HG02973 (cell line): ENCODE measurements at regions not wholly inside any gene's neighbourhood (a gene's known extent, or its start where the extent isn't known, plus 50 kb on each side); places are given as distances from the start of the nearest gene placed in this dataset.

Experiments
- ATAC-seq: cut with Tn5 transposase; IDR thresholded peaks from one replicate; pipeline ENCODE4 v1.9.1; 2021; ENCODE audit warnings: moderate library complexity; ENCODE audit not compliant: unreplicated experiment

GRCh38 chr2:128548461-128548891 lies 229.8 kb upstream of the HS6ST1 start:
- no peak for ATAC-seq

- ATAC-seq: no peak
Measured at GRCh38 chr2:128549094-128549493, 230.4 kb upstream of the HS6ST1 start.

GRCh38 chr2:128549646-128550260 lies 231.1 kb upstream of the HS6ST1 start:
- no peak for ATAC-seq

GRCh38 chr2:128550389-128550788 lies 231.7 kb upstream of the HS6ST1 start:
- no peak for ATAC-seq

GRCh38 chr2:128550801-128551416 lies 232.2 kb upstream of the HS6ST1 start:
- ATAC-seq: no peak

GRCh38 chr2:128551435-128551834 lies 232.8 kb upstream of the HS6ST1 start:
- no peak for ATAC-seq

GRCh38 chr2:128552141-128552805 lies 233.6 kb upstream of the HS6ST1 start:
- ATAC-seq: no peak

- ATAC-seq: no peak
Measured at GRCh38 chr2:128552806-128553551, 234.3 kb upstream of the HS6ST1 start.

- ATAC-seq: no peak
Measured at GRCh38 chr2:128554151-128554769, 235.6 kb upstream of the HS6ST1 start.

GRCh38 chr2:128555433-128555832 lies 236.8 kb upstream of the HS6ST1 start:
- no peak for ATAC-seq

- ATAC-seq: no peak
Measured at GRCh38 chr2:128556089-128556488, 237.4 kb upstream of the HS6ST1 start.

- ATAC-seq: no peak
Measured at GRCh38 chr2:128556633-128557032, 238.0 kb upstream of the HS6ST1 start.

GRCh38 chr2:128557069-128557468 lies 238.4 kb upstream of the HS6ST1 start:
- no peak for ATAC-seq

- no peak for ATAC-seq
Measured at GRCh38 chr2:128557831-128558241, 239.2 kb upstream of the HS6ST1 start.

- no peak for ATAC-seq
Measured at GRCh38 chr2:128558441-128558840, 239.8 kb upstream of the HS6ST1 start.

GRCh38 chr2:128558895-128559532 lies 240.3 kb upstream of the HS6ST1 start:
- no peak for ATAC-seq

- no peak for ATAC-seq
Measured at GRCh38 chr2:128559533-128560515, 241.2 kb upstream of the HS6ST1 start.

- no peak for ATAC-seq
Measured at GRCh38 chr2:128560718-128561117, 242.1 kb upstream of the HS6ST1 start.
